ENCODE measurements at regions not wholly inside any gene's neighbourhood (a gene's known extent, or its start where the extent isn't known, plus 50 kb on each side); places are given as distances from the start of the nearest gene placed in this dataset.

- intact Hi-C loops (cut with micrococcal nuclease; ENCODE audit: unreplicated experiment), result no loop called here
- no peaks in the 10 kb centered on the region for H3K36me3 ChIP-seq (replicated peaks in 1 of 2; ENCODE audit: control insufficient read depth in 1 of 2, insufficient read depth in 2 of 2, low read length in 2 of 2)
- no peak overlapping the region for H3K27ac ChIP-seq (ENCODE audit: extremely low read length, insufficient read depth, low read length)
- peaks cover 27% of the 10 kb centered on the region for H3K4me1 ChIP-seq (ENCODE audit: insufficient read depth, low read length)
- WGBS (ENCODE audit: low lambda C conversion rate), result 36% methylated on average over 1 of the region's 1 CpG
- in situ Hi-C loops (cut with HindIII; ENCODE audit: extremely low pct_ligation_motif_present, low pct_unique_long_range_greater_than_20kb), result no loop called here
- no peak overlapping the region for H3K9ac ChIP-seq (ENCODE audit: insufficient read depth, low read depth, low read length)
- H3K4me3 ChIP-seq (replicated peaks in 1 of 3; ENCODE audit: insufficient read depth in 1 of 3, low read depth in 2 of 3, low read length in 3 of 3), result no peak overlapping the region
- TF ChIP-seq GPN1 (CRISPR knock-in tag; IDR thresholded peaks at IDR 0.05; ENCODE audit: borderline replicate concordance), result no peak
- no peak for TF ChIP-seq ZNF564 (CRISPR knock-in tag; IDR thresholded peaks at IDR 0.05)
- no peak for TF ChIP-seq ZNF747 (CRISPR knock-in tag; IDR thresholded peaks at IDR 0.05; ENCODE audit: borderline replicate concordance)
- no peak for TF ChIP-seq ATF7-NPFF (CRISPR knock-in tag; IDR thresholded peaks at IDR 0.05; ENCODE audit: low read depth)
- TF ChIP-seq REPIN1 (CRISPR knock-in tag; IDR thresholded peaks at IDR 0.05; ENCODE audit: borderline replicate concordance, low read depth), result no peak
- TF ChIP-seq SNRNP70 (IDR thresholded peaks at IDR 0.05; ENCODE audit: low read depth, low read length), result no peak
- no peak for TF ChIP-seq IRX3 (CRISPR knock-in tag; IDR thresholded peaks at IDR 0.05; ENCODE audit: borderline replicate concordance, low read depth)
- DNase-seq (ENCODE audit: low spot score) (no peak), FAIRE-seq (no peak), ATAC-seq (no peak)
- H3K27me3 ChIP-seq (ENCODE audit: control insufficient read depth in 1 of 2, insufficient read depth in 2 of 2, low read length in 2 of 2), result no peaks in the 10 kb centered on the region; a peak in 1 of 5 replicates
- no peaks in the 10 kb centered on the region for H4K20me1 ChIP-seq (ENCODE audit: insufficient read depth, low read length)
- H2AFZ ChIP-seq (ENCODE audit: low read length), result no peak overlapping the region
- POLR2A ChIA-PET, result no interaction called here
- no peak overlapping the region for H3K4me2 ChIP-seq (ENCODE audit: low read depth, low read length)
- CTCF ChIA-PET (ENCODE audit: low intra/inter-chr PET ratio, low total read pairs), result no interaction called here
- H3K9me3 ChIP-seq (ENCODE audit: low read length), result no peaks in the 10 kb centered on the region
- no peaks in the 10 kb centered on the region for H3K79me2 ChIP-seq (ENCODE audit: insufficient read depth, low read length)
- BruUV-seq (replicated peaks), result no TSS peak
Measured at GRCh38 chr2:23204685-23205242, 180.2 kb upstream of the KLHL29 start.

- no peaks in the 10 kb centered on the region for H3K36me3 ChIP-seq (replicated peaks in 1 of 2; ENCODE audit: control insufficient read depth in 1 of 2, insufficient read depth in 2 of 2, low read length in 2 of 2)
- no peaks in the 10 kb centered on the region; a peak in 1 of 5 replicates for H3K27me3 ChIP-seq (ENCODE audit: control insufficient read depth in 1 of 2, insufficient read depth in 2 of 2, low read length in 2 of 2)
- WGBS (ENCODE audit: low lambda C conversion rate), result 76% methylated on average over 6 of the region's 8 CpGs
- POLR2A ChIA-PET, result no interaction called here
- CTCF ChIA-PET (ENCODE audit: low intra/inter-chr PET ratio, low total read pairs), result no interaction called here
- H3K4me1 ChIP-seq (ENCODE audit: insufficient read depth, low read length), result peaks cover 23% of the 10 kb centered on the region
- H3K79me2 ChIP-seq (ENCODE audit: insufficient read depth, low read length), result no peaks in the 10 kb centered on the region
- H3K4me2 ChIP-seq (ENCODE audit: low read depth, low read length), result no peak overlapping the region
- FAIRE-seq (no peak), ATAC-seq (no peak), DNase-seq (ENCODE audit: low spot score) (no peak)
- no TSS peak for BruUV-seq (replicated peaks)
- no peak overlapping the region for H3K27ac ChIP-seq (ENCODE audit: extremely low read length, insufficient read depth, low read length)
- no peaks in the 10 kb centered on the region for H3K9me3 ChIP-seq (ENCODE audit: low read length)
- H3K9ac ChIP-seq (ENCODE audit: insufficient read depth, low read depth, low read length), result no peak overlapping the region
- no peaks in the 10 kb centered on the region for H4K20me1 ChIP-seq (ENCODE audit: insufficient read depth, low read length)
- no peak overlapping the region for H2AFZ ChIP-seq (ENCODE audit: low read length)
- intact Hi-C loops (cut with micrococcal nuclease; ENCODE audit: unreplicated experiment), result no loop called here
- in situ Hi-C loops (cut with HindIII; ENCODE audit: extremely low pct_ligation_motif_present, low pct_unique_long_range_greater_than_20kb), result no loop called here
- H3K4me3 ChIP-seq (replicated peaks in 1 of 3; ENCODE audit: insufficient read depth in 1 of 3, low read depth in 2 of 3, low read length in 3 of 3), result no peak overlapping the region
- no peak for TF ChIP-seq HMGXB3 (CRISPR knock-in tag; IDR thresholded peaks at IDR 0.05; ENCODE audit: borderline replicate concordance)
- TF ChIP-seq TCF7L2 (IDR thresholded peaks at IDR 0.05; ENCODE audit: low read depth, low read length), result no peak
- no peak for TF ChIP-seq ZNF180 (CRISPR knock-in tag; IDR thresholded peaks at IDR 0.05; ENCODE audit: borderline replicate concordance, low read depth)
- no peak for TF ChIP-seq MZF1 (CRISPR knock-in tag; IDR thresholded peaks at IDR 0.05; ENCODE audit: borderline replicate concordance)
- TF ChIP-seq, protein P1, sequence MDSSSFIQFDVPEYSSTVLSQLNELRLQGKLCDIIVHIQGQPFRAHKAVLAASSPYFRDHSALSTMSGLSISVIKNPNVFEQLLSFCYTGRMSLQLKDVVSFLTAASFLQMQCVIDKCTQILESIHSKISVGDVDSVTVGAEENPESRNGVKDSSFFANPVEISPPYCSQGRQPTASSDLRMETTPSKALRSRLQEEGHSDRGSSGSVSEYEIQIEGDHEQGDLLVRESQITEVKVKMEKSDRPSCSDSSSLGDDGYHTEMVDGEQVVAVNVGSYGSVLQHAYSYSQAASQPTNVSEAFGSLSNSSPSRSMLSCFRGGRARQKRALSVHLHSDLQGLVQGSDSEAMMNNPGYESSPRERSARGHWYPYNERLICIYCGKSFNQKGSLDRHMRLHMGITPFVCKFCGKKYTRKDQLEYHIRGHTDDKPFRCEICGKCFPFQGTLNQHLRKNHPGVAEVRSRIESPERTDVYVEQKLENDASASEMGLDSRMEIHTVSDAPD (CRISPR knock-in tag; IDR thresholded peaks at IDR 0.05), result no peak
Measured at GRCh38 chr2:23206650-23207049, 178.3 kb upstream of the KLHL29 start.

Data from HepG2 (cell line).